Stomach (tissue), 8 donors: ENCODE measurements at regions not wholly inside any gene's neighbourhood (a gene's known extent, or its start where the extent isn't known, plus 50 kb on each side); places are given as distances from the start of the nearest gene placed in this dataset.

ENCODE experiments used
- DNase-seq, 2 donors: peaks; one replicate each; pipeline versions ENCODE4 v3.0.0 to v3.0.0-alpha.2; 2013 to 2019
- H3K27ac ChIP-seq, 5 donors: fragments of 200-600 bp in 4 of 5; sonication (generic) in 4 of 5; one replicate each; pipeline ENCODE4 v1.5.1; 2013 to 2019; ENCODE audit warnings: mild to moderate bottlenecking in 1 of 5, moderate library complexity in 1 of 5
- H3K27me3 ChIP-seq, 3 donors: fragments of 200-600 bp; sonication (generic); one replicate each; pipeline ENCODE4 v1.5.1; 2017 to 2019; ENCODE audit warnings: mixed run types in 1 of 3
- H3K36me3 ChIP-seq, 4 donors: fragments of 200-600 bp; sonication (generic); 1 replicate in 3 of 4; 2 replicates in 1 of 4; pipeline ENCODE4 v1.5.1; 2016 to 2019
- H3K4me1 ChIP-seq, 4 donors: fragments of 200-600 bp; sonication (generic); one replicate each; pipeline ENCODE4 v1.5.1; 2016 to 2019
- H3K4me3 ChIP-seq, 4 donors: fragments of 200-600 bp; sonication (generic) in 3 of 4; one replicate each; pipeline ENCODE4 v1.5.1; 2016 to 2019; ENCODE audit warnings: mild to moderate bottlenecking in 1 of 4
- H3K9me3 ChIP-seq, 4 donors: fragments of 200-600 bp; sonication (generic); one replicate each; pipeline ENCODE4 v1.5.1; 2016 to 2019
- CTCF ChIP-seq, 7 experiments: fragments of 450-650 bp in 4 of 7; fragments of 200-600 bp in 3 of 7; sonication (generic) in 3 of 7; IDR thresholded peaks; one replicate each; pipeline ENCODE4 v1.5.1; 2016 to 2019; ENCODE audit warnings: antibody characterized with exemption in 7 of 7, control low read depth in 2 of 7, mild to moderate bottlenecking in 1 of 7
- EP300 ChIP-seq: sonication (generic); formaldehyde crosslinking; IDR thresholded peaks from one replicate; pipeline ENCODE4 v1.6.1; 2017; ENCODE audit warnings: antibody characterized with exemption
- POLR2A ChIP-seq, 4 donors: fragments of 450-650 bp; IDR thresholded peaks; one replicate each; pipeline ENCODE4 v1.6.1; 2016; ENCODE audit warnings: antibody characterized with exemption in 4 of 4, control low read depth in 2 of 4, mild to moderate bottlenecking in 1 of 4, moderate library complexity in 1 of 4
- POLR2AphosphoS5 ChIP-seq, 3 donors: sonication (generic); formaldehyde crosslinking; IDR thresholded peaks; one replicate each; pipeline ENCODE4 v1.6.1; 2016; ENCODE audit warnings: antibody characterized with exemption in 3 of 3
- WGBS, 5 donors: extraction: QIAGEN DNeasy Blood & Tissue Kit in 3 of 5; methylation state at CpG; one replicate each; pipeline versions ENCODE4 v1.1.5 to v1.1.7; 2013 to 2018; 5-methylcytosine and 5-hydroxymethylcytosine counted together
- intact Hi-C: fragments of 100-400 bp; cut with DNase I; formaldehyde crosslinking; loops from one replicate; pipeline ENCODE4 v1.15.1; 2023; ENCODE audit warnings: low total_unique reads
- donor health status: healthy with polysubstance abuse.
- donor health status: Bipolar disorder and iron deficiency.
- donor health status: healthy.

GRCh38 chr21:24153137-24153536 is 1454.1 kb downstream of the MRPL39 start:
- H3K27me3 ChIP-seq: no peaks in the 10 kb centered on the region
- H3K4me3 ChIP-seq: no peak overlapping the region
- TF ChIP-seq CTCF (IDR thresholded peaks at IDR 0.05): no peak
- no peak for TF ChIP-seq EP300
- TF ChIP-seq POLR2A (IDR thresholded peaks at IDR 0.05): no peak
- no peak for TF ChIP-seq POLR2AphosphoS5 (IDR thresholded peaks at IDR 0.05)
- no peaks in the 10 kb centered on the region for H3K36me3 ChIP-seq
- peaks cover 0 to 4% (median 0%) of the 10 kb centered on the region in 4 donors for H3K9me3 ChIP-seq
- H3K27ac ChIP-seq: no peak overlapping the region
- intact Hi-C loops: no loop called here
- DNase-seq: no peak
- no peaks in the 10 kb centered on the region for H3K4me1 ChIP-seq
- 70 to 81% (median 79%) methylated on average over 2 of the region's 2 CpGs for WGBS, 5 donors

- TF ChIP-seq EP300: no peak
- no peak for TF ChIP-seq CTCF (IDR thresholded peaks at IDR 0.05)
- TF ChIP-seq POLR2AphosphoS5 (IDR thresholded peaks at IDR 0.05): no peak
- TF ChIP-seq POLR2A (IDR thresholded peaks at IDR 0.05): no peak
- no peak for DNase-seq
- Histone ChIP-seq H3K9me3 (peaks cover 0 to 4% (median 0%) of the 10 kb centered on the region in 4 donors), H3K4me3 (no peak overlapping the region), H3K27me3 (no peaks in the 10 kb centered on the region), H3K4me1 (no peaks in the 10 kb centered on the region), H3K36me3 (no peaks in the 10 kb centered on the region), H3K27ac (no peak overlapping the region)
- intact Hi-C loops: no loop called here
- WGBS, 5 donors: 21 to 49% (median 27%) methylated on average over 1 of the region's 1 CpG
These were observed 1456.5 kb downstream of the MRPL39 start for GRCh38 chr21:24150753-24151152.

- no peak for TF ChIP-seq POLR2AphosphoS5 (IDR thresholded peaks at IDR 0.05)
- TF ChIP-seq CTCF (IDR thresholded peaks at IDR 0.05): no peak
- no peak for TF ChIP-seq EP300
- no peak for TF ChIP-seq POLR2A (IDR thresholded peaks at IDR 0.05)
- no peak for DNase-seq
- 81 to 92% (median 88%) methylated on average over 2 of the region's 2 CpGs for WGBS, 5 donors
- no peaks in the 10 kb centered on the region for H3K27me3 ChIP-seq
- no peaks in the 10 kb centered on the region for H3K36me3 ChIP-seq
- peaks cover 0 to 4% (median 0%) of the 10 kb centered on the region in 4 donors for H3K9me3 ChIP-seq
- no peak overlapping the region for H3K27ac ChIP-seq
- H3K4me1 ChIP-seq: no peaks in the 10 kb centered on the region
- H3K4me3 ChIP-seq: no peak overlapping the region
- intact Hi-C loops: no loop called here
These were observed 1458.8 kb downstream of the MRPL39 start for GRCh38 chr21:24148461-24148860.

- Histone ChIP-seq H3K36me3 (no peaks in the 10 kb centered on the region), H3K27me3 (no peaks in the 10 kb centered on the region), H3K9me3 (peaks cover 0 to 4% (median 0%) of the 10 kb centered on the region in 4 donors), H3K27ac (no peak overlapping the region), H3K4me3 (no peak overlapping the region), H3K4me1 (no peaks in the 10 kb centered on the region)
- no peak for DNase-seq
- intact Hi-C loops: no loop called here
- TF ChIP-seq CTCF (IDR thresholded peaks at IDR 0.05): no peak
- TF ChIP-seq EP300: no peak
- no peak for TF ChIP-seq POLR2A (IDR thresholded peaks at IDR 0.05)
- no peak for TF ChIP-seq POLR2AphosphoS5 (IDR thresholded peaks at IDR 0.05)
- WGBS, 5 donors: 77 to 91% (median 86%) methylated on average over 3 of the region's 3 CpGs
These were observed 1459.6 kb downstream of the MRPL39 start for GRCh38 chr21:24147674-24148073.
